ENCODE measurements at regions not wholly inside any gene's neighbourhood (a gene's known extent, or its start where the extent isn't known, plus 50 kb on each side); places are given as distances from the start of the nearest gene placed in this dataset.

DNA sequence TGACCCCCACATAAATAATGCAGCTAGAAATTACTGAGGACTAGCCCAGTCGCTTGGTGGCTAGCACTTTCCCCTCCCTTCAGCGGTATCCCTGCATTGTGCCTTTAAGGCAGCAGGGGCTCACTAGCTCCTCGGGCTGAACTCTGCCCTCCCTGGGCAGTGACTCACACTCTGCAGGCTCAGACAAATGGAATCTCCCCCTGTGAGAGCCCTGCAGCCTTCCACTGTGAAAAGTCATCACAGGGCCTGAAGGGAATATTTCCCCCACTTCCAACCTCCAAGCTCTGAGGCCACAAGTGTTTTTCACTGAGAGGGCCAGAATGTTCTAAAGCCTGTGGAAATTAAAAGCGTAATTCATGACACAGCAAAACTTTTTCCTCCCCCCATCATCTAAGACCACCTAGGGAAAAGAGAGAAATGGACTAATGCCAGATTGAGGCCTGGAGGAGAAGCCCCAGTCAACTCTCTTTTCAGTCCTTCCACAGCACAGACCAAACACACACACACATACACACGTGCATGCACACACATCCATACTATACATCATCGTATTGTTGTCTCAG is 93.6 kb upstream of the COL1A2 start:
- TF ChIP-seq, protein P1, sequence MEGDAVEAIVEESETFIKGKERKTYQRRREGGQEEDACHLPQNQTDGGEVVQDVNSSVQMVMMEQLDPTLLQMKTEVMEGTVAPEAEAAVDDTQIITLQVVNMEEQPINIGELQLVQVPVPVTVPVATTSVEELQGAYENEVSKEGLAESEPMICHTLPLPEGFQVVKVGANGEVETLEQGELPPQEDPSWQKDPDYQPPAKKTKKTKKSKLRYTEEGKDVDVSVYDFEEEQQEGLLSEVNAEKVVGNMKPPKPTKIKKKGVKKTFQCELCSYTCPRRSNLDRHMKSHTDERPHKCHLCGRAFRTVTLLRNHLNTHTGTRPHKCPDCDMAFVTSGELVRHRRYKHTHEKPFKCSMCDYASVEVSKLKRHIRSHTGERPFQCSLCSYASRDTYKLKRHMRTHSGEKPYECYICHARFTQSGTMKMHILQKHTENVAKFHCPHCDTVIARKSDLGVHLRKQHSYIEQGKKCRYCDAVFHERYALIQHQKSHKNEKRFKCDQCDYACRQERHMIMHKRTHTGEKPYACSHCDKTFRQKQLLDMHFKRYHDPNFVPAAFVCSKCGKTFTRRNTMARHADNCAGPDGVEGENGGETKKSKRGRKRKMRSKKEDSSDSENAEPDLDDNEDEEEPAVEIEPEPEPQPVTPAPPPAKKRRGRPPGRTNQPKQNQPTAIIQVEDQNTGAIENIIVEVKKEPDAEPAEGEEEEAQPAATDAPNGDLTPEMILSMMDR (IDR thresholded peaks at IDR 0.05) = no peak
- TF ChIP-seq POLR2AphosphoS5 (IDR thresholded peaks at IDR 0.05) = no peak

Data from breast epithelium (tissue), 3 donors.